K562 (cell line): ENCODE measurements at regions not wholly inside any gene's neighbourhood (a gene's known extent, or its start where the extent isn't known, plus 50 kb on each side); places are given as distances from the start of the nearest gene placed in this dataset.

ENCODE experiments used
- ATAC-seq: fragments of 200-7000 bp; cut with Tn5 transposase; 3 replicates; pipeline ENCODE4 v1.9.1; 2020; ENCODE audit warnings: moderate library complexity
- BruUV-seq: library from RNA; stranded (reverse); fragments of 400-500 nt; replicated peaks from 2 replicates; lab custom pipeline; 2021; lab: Mats Ljungman, UMichigan
- CTCF ChIA-PET: fragments of 300-600 bp; formaldehyde crosslinking; extraction: SDS; loops from one replicate; lab custom pipeline; 2021; ENCODE audit warnings: low intra/inter-chr PET ratio; lab: Yijun Ruan, JAX
- POLR2A ChIA-PET: fragments of 300-600, 350-650 bp; sonication (Branson Sonifier 250); formaldehyde crosslinking; extraction: SDS; loops from one replicate; lab custom pipeline; 2021; ENCODE audit warnings: antibody characterized with exemption, inconsistent platforms; lab: Yijun Ruan, JAX
- DNase-seq, 4 experiments: peaks; one replicate each; pipeline versions ENCODE4 v3.0.0 to v3.0.0-alpha.2; 2011 to 2018; ENCODE audit warnings: low spot score in 3 of 4, mixed read lengths in 3 of 4; ENCODE audit errors: extremely low read depth in 1 of 4
- FAIRE-seq: peaks from 2 replicates; lab custom pipeline; 2011; peaks lifted over from hg19 to GRCh38; lab: Jason Lieb, UNC
- H2AFZ ChIP-seq: 2 replicates; pipeline ENCODE4 v1.6.0; 2011; ENCODE audit warnings: low read depth, low read length, control low read depth, inconsistent platforms
- H3K27ac ChIP-seq: fragments of 200-600 bp; 3 replicates; pipeline ENCODE4 v1.8.0; 2011; ENCODE audit warnings: low read depth, mild to moderate bottlenecking, control low read depth, inconsistent platforms, low read length, moderate library complexity, mixed read lengths; ENCODE audit errors: extremely low read depth
- H3K27me3 ChIP-seq, 2 experiments: fragments of 300-600 bp in 1 of 2; 2 replicates in 1 of 2; 3 replicates in 1 of 2; pipeline versions ENCODE4 v1.6.0 to v1.8.0; 2011; ENCODE audit warnings: inconsistent platforms in 2 of 2, low read length in 2 of 2, mild to moderate bottlenecking in 1 of 2, mixed read lengths in 1 of 2, moderate library complexity in 1 of 2; ENCODE audit not compliant: control insufficient read depth in 2 of 2, insufficient read depth in 2 of 2
- H3K36me3 ChIP-seq: fragments of 300-600 bp; 3 replicates; pipeline ENCODE4 v1.8.0; 2011; ENCODE audit warnings: mild to moderate bottlenecking, low read length, inconsistent platforms; ENCODE audit not compliant: control insufficient read depth, insufficient read depth
- H3K4me1 ChIP-seq, 2 experiments: fragments of 200-600 bp in 1 of 2; replicated peaks in 1 of 2; 2 replicates in 1 of 2; 3 replicates in 1 of 2; pipeline versions ENCODE4 v1.5.1 to v1.8.0; 2011; ENCODE audit warnings: inconsistent platforms in 2 of 2, low read length in 2 of 2, mild to moderate bottlenecking in 1 of 2, mixed read lengths in 1 of 2, moderate library complexity in 1 of 2; ENCODE audit not compliant: control insufficient read depth in 2 of 2, insufficient read depth in 2 of 2
- H3K4me2 ChIP-seq: 2 replicates; pipeline ENCODE4 v1.6.1; 2011; ENCODE audit warnings: low read length, control low read depth, inconsistent platforms, mixed read lengths; ENCODE audit not compliant: insufficient read depth
- H3K4me3 ChIP-seq: fragments of 200-600 bp; sonication (generic), shearing (Covaris generic); 2 replicates; pipeline ENCODE4 v1.5.1; 2016; ENCODE audit warnings: control low read depth, inconsistent platforms
- H3K79me2 ChIP-seq: fragments of 200-600 bp; 3 replicates; pipeline ENCODE4 v1.8.0; 2011; ENCODE audit warnings: low read length, inconsistent platforms; ENCODE audit not compliant: control insufficient read depth, insufficient read depth
- H3K9ac ChIP-seq, 2 experiments: 2 replicates each; pipeline versions ENCODE4 v1.6.0 to v1.6.1; 2011; ENCODE audit warnings: low read depth in 2 of 2, low read length in 2 of 2, control low read depth in 1 of 2, inconsistent platforms in 1 of 2, mild to moderate bottlenecking in 1 of 2, mixed read lengths in 1 of 2; ENCODE audit not compliant: insufficient read depth in 1 of 2
- H3K9me1 ChIP-seq: one replicate; pipeline ENCODE4 v1.6.0; 2011; ENCODE audit warnings: inconsistent platforms, mild to moderate bottlenecking, low read length, moderate library complexity; ENCODE audit not compliant: control insufficient read depth, insufficient read depth
- H3K9me3 ChIP-seq: replicated peaks from 2 replicates; pipeline ENCODE4 v1.5.1; 2011; ENCODE audit warnings: low read depth, low read length, inconsistent platforms; ENCODE audit not compliant: control insufficient read depth, insufficient read depth
- H4K20me1 ChIP-seq: replicated peaks from 2 replicates; pipeline ENCODE4 v1.6.1; 2011; ENCODE audit warnings: low read length, inconsistent platforms, mixed read lengths; ENCODE audit not compliant: control insufficient read depth, insufficient read depth
- CTCF ChIP-seq, 3 experiments: IDR thresholded peaks in 2 of 3; conservative IDR thresholded peaks in 1 of 3; 2 replicates each; pipeline ENCODE4 v1.5.1; 2011 to 2012; ENCODE audit warnings: low read length in 3 of 3, mild to moderate bottlenecking in 3 of 3, control low read depth in 2 of 3, improper control_type of control experiment in 1 of 3, inconsistent platforms in 1 of 3, low read depth in 1 of 3, mixed read lengths in 1 of 3, moderate library complexity in 1 of 3; ENCODE audit not compliant: insufficient read depth in 2 of 3
- ELK3 ChIP-seq: fragments of 450-650 bp; formaldehyde crosslinking; IDR thresholded peaks from 2 replicates; pipeline ENCODE4 v1.4.0; 2020; ENCODE audit warnings: mild to moderate bottlenecking
- FOXA3 ChIP-seq, 2 experiments: fragments of 450-650 bp in 1 of 2; sonication (generic) in 1 of 2; formaldehyde crosslinking; IDR thresholded peaks in 1 of 2; conservative IDR thresholded peaks in 1 of 2; 2 replicates each; pipeline versions ENCODE4 v1.4.0 to v1.8.0; 2020 to 2022; ENCODE audit warnings: mild to moderate bottlenecking in 2 of 2, missing genetic modification reagents in 1 of 2
- KLF13 ChIP-seq: fragments of 450-650 bp; IDR thresholded peaks from 2 replicates; pipeline ENCODE4 v1.6.1; 2016; ENCODE audit warnings: missing genetic modification characterization, low read depth, mild to moderate bottlenecking, missing compliant biosample characterization, moderate library complexity, borderline replicate concordance
- KLF16 ChIP-seq: IDR thresholded peaks from 2 replicates; pipeline ENCODE4 v1.6.1; 2016; ENCODE audit warnings: antibody characterized with exemption
- MYBL2 ChIP-seq, 2 experiments: fragments of 450-650 bp in 1 of 2; sonication (generic) in 1 of 2; formaldehyde crosslinking in 1 of 2; IDR thresholded peaks; 2 replicates each; pipeline versions ENCODE4 v1.6.1 to v1.8.1; 2017 to 2022; ENCODE audit warnings: borderline replicate concordance in 1 of 2, inconsistent platforms in 1 of 2, low read depth in 1 of 2, mild to moderate bottlenecking in 1 of 2, missing genetic modification reagents in 1 of 2, moderate library complexity in 1 of 2
- PCBP2 ChIP-seq: fragments of 200-400 bp; formaldehyde crosslinking; IDR thresholded peaks from 2 replicates; pipeline ENCODE4 v1.6.1; 2018; ENCODE audit warnings: low read length, low read depth, mild to moderate bottlenecking, moderate library complexity; ENCODE audit not compliant: poor library complexity, severe bottlenecking
- SMAD3 ChIP-seq: fragments of 450-650 bp; formaldehyde crosslinking; conservative IDR thresholded peaks from 2 replicates; pipeline ENCODE4 v1.4.0; 2020; ENCODE audit warnings: mild to moderate bottlenecking
- SMARCA5 ChIP-seq: fragments of 450-650 bp; IDR thresholded peaks from 2 replicates; pipeline ENCODE4 v1.6.1; 2016
- SNRNP70 ChIP-seq: fragments of 200-400 bp; formaldehyde crosslinking; optimal IDR thresholded peaks from 2 replicates; pipeline ENCODE3; 2017; ENCODE audit warnings: low read depth, low read length
- TOE1 ChIP-seq, 2 experiments: fragments of 450-650 bp in 1 of 2; sonication (generic) in 1 of 2; formaldehyde crosslinking in 1 of 2; IDR thresholded peaks; 2 replicates each; pipeline versions ENCODE4 v1.7.1 to v1.8.0; 2016 to 2022; ENCODE audit warnings: borderline replicate concordance in 2 of 2, mild to moderate bottlenecking in 2 of 2, antibody characterized with exemption in 1 of 2, inconsistent platforms in 1 of 2, low read depth in 1 of 2, missing genetic modification reagents in 1 of 2, moderate library complexity in 1 of 2
- USF1 ChIP-seq: sonication (generic); formaldehyde crosslinking; IDR thresholded peaks from 2 replicates; pipeline ENCODE4 v1.9.0; 2022; ENCODE audit warnings: mild to moderate bottlenecking, missing genetic modification reagents
- ZNF197 ChIP-seq: fragments of 200-800 bp; sonication (Bioruptor generic); IDR thresholded peaks from 2 replicates; pipeline ENCODE4 v1.6.1; 2016; ENCODE audit warnings: low read depth, missing genetic modification characterization, missing compliant biosample characterization
- WGBS: fragments of 100-300 bp; shearing (Covaris generic); methylation state at CpG from one replicate; pipeline ENCODE4 v1.1.6; 2016; ENCODE audit warnings: low coverage, mixed read lengths; ENCODE audit not compliant: insufficient coverage; ENCODE audit errors: missing lambda C conversion rate; 5-methylcytosine and 5-hydroxymethylcytosine counted together
- in situ Hi-C: fragments of 300-500 bp; cut with MboI; formaldehyde crosslinking; loops from 4 replicates; pipeline ENCODE4 v1.15.0; 2018; ENCODE audit warnings: inconsistent platforms, mixed read lengths
- intact Hi-C: fragments of 100-400 bp; cut with micrococcal nuclease; formaldehyde crosslinking; loops from 2 replicates; pipeline ENCODE4 v1.14.2; 2022
- TF ChIP-seq, protein P1 (sequence below): fragments of 250-450 bp; sonication (Bioruptor Pico); IDR thresholded peaks from 2 replicates; pipeline ENCODE4 v1.5.0; 2020; ENCODE audit warnings: mild to moderate bottlenecking
- TF ChIP-seq, protein P2 (sequence below): fragments of 250-450 bp; sonication (Bioruptor Pico); IDR thresholded peaks from 2 replicates; pipeline ENCODE4 v1.6.1; 2021; ENCODE audit warnings: mild to moderate bottlenecking

GRCh38 chr6:22132656-22133055, 164.2 kb downstream of the PRL start (continued):
- no peak for TF ChIP-seq CTCF (IDR thresholded peaks at IDR 0.05 in 2 of 3, conservative IDR thresholded peaks at IDR 0.05 in 1 of 3; ENCODE audit: insufficient read depth in 2 of 3, low read depth in 1 of 3, low read length in 3 of 3)
- TF ChIP-seq, protein P1, sequence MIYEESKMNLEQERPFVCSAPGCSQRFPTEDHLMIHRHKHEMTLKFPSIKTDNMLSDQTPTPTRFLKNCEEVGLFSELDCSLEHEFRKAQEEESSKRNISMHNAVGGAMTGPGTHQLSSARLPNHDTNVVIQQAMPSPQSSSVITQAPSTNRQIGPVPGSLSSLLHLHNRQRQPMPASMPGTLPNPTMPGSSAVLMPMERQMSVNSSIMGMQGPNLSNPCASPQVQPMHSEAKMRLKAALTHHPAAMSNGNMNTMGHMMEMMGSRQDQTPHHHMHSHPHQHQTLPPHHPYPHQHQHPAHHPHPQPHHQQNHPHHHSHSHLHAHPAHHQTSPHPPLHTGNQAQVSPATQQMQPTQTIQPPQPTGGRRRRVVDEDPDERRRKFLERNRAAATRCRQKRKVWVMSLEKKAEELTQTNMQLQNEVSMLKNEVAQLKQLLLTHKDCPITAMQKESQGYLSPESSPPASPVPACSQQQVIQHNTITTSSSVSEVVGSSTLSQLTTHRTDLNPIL (CRISPR knock-in tag): no peak

- Histone ChIP-seq H3K4me3 (no peak overlapping the region), H2AFZ (no peak overlapping the region)
- DNase-seq: no peak
- no peak for TF ChIP-seq TOE1 (IDR thresholded peaks at IDR 0.05; ENCODE audit: borderline replicate concordance)
- TF ChIP-seq TOE1 (CRISPR knock-in tag; IDR thresholded peaks at IDR 0.05; ENCODE audit: borderline replicate concordance, low read depth): no peak
- TF ChIP-seq SMARCA5: no peak
- no peak for TF ChIP-seq PCBP2
- TF ChIP-seq KLF16: no peak
- TF ChIP-seq, protein P2, sequence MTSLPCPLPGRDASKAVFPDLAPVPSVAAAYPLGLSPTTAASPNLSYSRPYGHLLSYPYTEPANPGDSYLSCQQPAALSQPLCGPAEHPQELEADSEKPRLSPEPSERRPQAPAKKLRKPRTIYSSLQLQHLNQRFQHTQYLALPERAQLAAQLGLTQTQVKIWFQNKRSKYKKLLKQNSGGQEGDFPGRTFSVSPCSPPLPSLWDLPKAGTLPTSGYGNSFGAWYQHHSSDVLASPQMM (CRISPR knock-in tag): no peak
- TF ChIP-seq ZNF197: no peak
- no peak for TF ChIP-seq USF1
- no peak for TF ChIP-seq FOXA3 (CRISPR knock-in tag; conservative IDR thresholded peaks at IDR 0.05 in 1 of 2, IDR thresholded peaks at IDR 0.05 in 1 of 2)
- TF ChIP-seq MYBL2 (IDR thresholded peaks at IDR 0.05; ENCODE audit: low read depth): no peak
- TF ChIP-seq MYBL2 (CRISPR knock-in tag; IDR thresholded peaks at IDR 0.05; ENCODE audit: borderline replicate concordance): no peak
- TF ChIP-seq ELK3: no peak
- TF ChIP-seq SNRNP70: no peak
- TF ChIP-seq KLF13: no peak
- TF ChIP-seq SMAD3 (CRISPR knock-in tag): no peak
- TF ChIP-seq, all 486 proteins: peak for 0
- Histone ChIP-seq H3K4me2 (no peak overlapping the region), H3K79me2 (no peaks in the 10 kb centered on the region), H3K36me3 (no peaks in the 10 kb centered on the region), H3K9me3 (no peaks in the 10 kb centered on the region), H3K9me1 (no peaks in the 10 kb centered on the region), H3K27me3 (no peaks in the 10 kb centered on the region), H3K9ac (no peak overlapping the region), H4K20me1 (no peaks in the 10 kb centered on the region), H3K4me1 (no peaks in the 10 kb centered on the region), H3K27ac (no peak overlapping the region)
- 4% methylated on average over 4 of the region's 4 CpGs for WGBS
- CTCF ChIA-PET: no interaction called here
- in situ Hi-C loops: no loop called here
- no peak for FAIRE-seq
- intact Hi-C loops: no loop called here
- BruUV-seq: no TSS peak
- ATAC-seq: no peak
- POLR2A ChIA-PET: no interaction called here
These were observed 163.5 kb downstream of the PRL start for GRCh38 chr6:22133357-22133756.
